Stimulated activated CD4-positive, alpha-beta T cell treated with anti-CD3 and anti-CD28 coated beads, Interleukin-1b, Interleukin-23, amount 100 ng/mL, for 1 hour (primary cell): ENCODE measurements at regions not wholly inside any gene's neighbourhood (a gene's known extent, or its start where the extent isn't known, plus 50 kb on each side); places are given as distances from the start of the nearest gene placed in this dataset.

Experiments used
- DNase-seq, 2 donors: peaks; one replicate each; pipeline ENCODE4 v3.0.0-alpha.2; 2020; ENCODE audit warnings: low read depth in 2 of 2

- DNase-seq = no peak
These were observed 723.3 kb upstream of the CELF2 start for GRCh38 chr10:10294184-10294880.

- no peak for DNase-seq
These were observed 722.7 kb upstream of the CELF2 start for GRCh38 chr10:10294881-10295529.

GRCh38 chr10:10295537-10295936 lies 722.1 kb upstream of the CELF2 start:
- DNase-seq = no peak

GRCh38 chr10:10302689-10303088 lies 715.0 kb upstream of the CELF2 start:
- no peak for DNase-seq

GRCh38 chr10:10307036-10307435 lies 710.6 kb upstream of the CELF2 start:
- DNase-seq = no peak

GRCh38 chr10:10307551-10307950 lies 710.1 kb upstream of the CELF2 start:
- DNase-seq = no peak

GRCh38 chr10:10310498-10310897 lies 707.2 kb upstream of the CELF2 start:
- no peak for DNase-seq

GRCh38 chr10:10311966-10312365 lies 705.7 kb upstream of the CELF2 start:
- DNase-seq = no peak

GRCh38 chr10:10313149-10313835 lies 704.4 kb upstream of the CELF2 start:
- no peak for DNase-seq

- no peak for DNase-seq
These were observed 703.0 kb upstream of the CELF2 start for GRCh38 chr10:10314626-10315025.

GRCh38 chr10:10315989-10316388 lies 701.7 kb upstream of the CELF2 start:
- DNase-seq = no peak

- DNase-seq = no peak
These were observed 700.5 kb upstream of the CELF2 start for GRCh38 chr10:10317151-10317550.

GRCh38 chr10:10318856-10319255 lies 698.8 kb upstream of the CELF2 start:
- no peak for DNase-seq

- no peak for DNase-seq
These were observed 696.7 kb upstream of the CELF2 start for GRCh38 chr10:10320956-10321355.

GRCh38 chr10:10326116-10326515 lies 691.6 kb upstream of the CELF2 start:
- DNase-seq = no peak

- no peak for DNase-seq
These were observed 689.7 kb upstream of the CELF2 start for GRCh38 chr10:10327934-10328333.

- DNase-seq = no peak
These were observed 687.3 kb upstream of the CELF2 start for GRCh38 chr10:10330418-10330817.

GRCh38 chr10:10332786-10333185 lies 684.9 kb upstream of the CELF2 start:
- DNase-seq = no peak

- DNase-seq = no peak
These were observed 684.0 kb upstream of the CELF2 start for GRCh38 chr10:10333622-10334021.

GRCh38 chr10:10338339-10338738 lies 679.3 kb upstream of the CELF2 start:
- DNase-seq = no peak

- DNase-seq = no peak
These were observed 671.1 kb upstream of the CELF2 start for GRCh38 chr10:10346390-10347150.

GRCh38 chr10:10350050-10350449 lies 667.6 kb upstream of the CELF2 start:
- DNase-seq = no peak
